ENCODE measurements at regions not wholly inside any gene's neighbourhood (a gene's known extent, or its start where the extent isn't known, plus 50 kb on each side); places are given as distances from the start of the nearest gene placed in this dataset.

- TF ChIP-seq CTCF (IDR thresholded peaks at IDR 0.05) (no peak), POLR2AphosphoS5 (IDR thresholded peaks at IDR 0.05) (no peak)
Observed at GRCh38 chr15:61571026-61571425, 341.9 kb upstream of the RORA start.
